HepG2 (cell line): ENCODE measurements at regions not wholly inside any gene's neighbourhood (a gene's known extent, or its start where the extent isn't known, plus 50 kb on each side); places are given as distances from the start of the nearest gene placed in this dataset.

ENCODE experiments used
- ATAC-seq: fragments of 200-7000 bp; cut with Tn5 transposase; 3 replicates; pipeline ENCODE4 v1.9.1; 2020; ENCODE audit warnings: mild to moderate bottlenecking, moderate library complexity
- BruUV-seq: library from RNA; stranded (reverse); fragments of 400-500 nt; replicated peaks from 2 replicates; lab custom pipeline; 2021; lab: Mats Ljungman, UMichigan
- CTCF ChIA-PET: fragments of 300-600 bp; formaldehyde crosslinking; extraction: SDS; loops from one replicate; lab custom pipeline; 2021; ENCODE audit warnings: low total read pairs, inconsistent platforms, low intra/inter-chr PET ratio; lab: Yijun Ruan, JAX
- POLR2A ChIA-PET: fragments of 350-600 bp; sonication (Branson Sonifier 250); formaldehyde crosslinking; loops from one replicate; lab custom pipeline; 2020; ENCODE audit warnings: antibody characterized with exemption, inconsistent platforms; lab: Yijun Ruan, JAX
- DNase-seq: peaks from one replicate; pipeline ENCODE4 v3.0.0-alpha.2; 2015; ENCODE audit warnings: low spot score
- FAIRE-seq: peaks from 3 replicates; lab custom pipeline; 2011; peaks lifted over from hg19 to GRCh38; lab: Jason Lieb, UNC
- H2AFZ ChIP-seq: one replicate; pipeline ENCODE4 v1.6.1; 2011; ENCODE audit warnings: low read length, inconsistent platforms
- H3K27ac ChIP-seq: fragments of 300-600 bp; 3 replicates; pipeline ENCODE4 v1.8.0; 2011; ENCODE audit warnings: mixed run types, mild to moderate bottlenecking, mixed read lengths, low read length, inconsistent platforms; ENCODE audit not compliant: insufficient read depth; ENCODE audit errors: extremely low read length
- H3K27me3 ChIP-seq, 2 experiments: fragments of 200-600 bp in 1 of 2; 2 replicates in 1 of 2; 3 replicates in 1 of 2; pipeline versions ENCODE4 v1.6.0 to v1.8.0; 2011; ENCODE audit warnings: low read length in 2 of 2, mild to moderate bottlenecking in 2 of 2, moderate library complexity in 2 of 2, inconsistent platforms in 1 of 2; ENCODE audit not compliant: insufficient read depth in 2 of 2, control insufficient read depth in 1 of 2
- H3K36me3 ChIP-seq, 2 experiments: fragments of 200-600 bp in 1 of 2; replicated peaks in 1 of 2; 2 replicates in 1 of 2; 3 replicates in 1 of 2; pipeline versions ENCODE4 v1.5.1 to v1.8.0; 2011; ENCODE audit warnings: low read length in 2 of 2, inconsistent platforms in 1 of 2; ENCODE audit not compliant: insufficient read depth in 2 of 2, control insufficient read depth in 1 of 2
- H3K4me1 ChIP-seq: 2 replicates; pipeline ENCODE4 v1.5.1; 2012; ENCODE audit warnings: low read length, inconsistent platforms; ENCODE audit not compliant: insufficient read depth
- H3K4me2 ChIP-seq: 2 replicates; pipeline ENCODE4 v1.6.0; 2011; ENCODE audit warnings: low read depth, low read length, inconsistent platforms
- H3K4me3 ChIP-seq, 3 experiments: fragments of 200-600 bp in 1 of 3; sonication (generic), shearing (Covaris generic) in 1 of 3; replicated peaks in 1 of 3; 2 replicates each; pipeline ENCODE4 v1.5.1; 2011 to 2016; ENCODE audit warnings: low read length in 3 of 3, inconsistent platforms in 2 of 3, low read depth in 2 of 3, mild to moderate bottlenecking in 2 of 3, control low read depth in 1 of 3, mixed read lengths in 1 of 3; ENCODE audit not compliant: insufficient read depth in 1 of 3
- H3K79me2 ChIP-seq: one replicate; pipeline ENCODE4 v1.6.1; 2011; ENCODE audit warnings: low read length, inconsistent platforms; ENCODE audit not compliant: insufficient read depth
- H3K9ac ChIP-seq: 2 replicates; pipeline ENCODE4 v1.6.0; 2011; ENCODE audit warnings: mild to moderate bottlenecking, low read depth, low read length, inconsistent platforms; ENCODE audit not compliant: insufficient read depth
- H3K9me3 ChIP-seq: 2 replicates; pipeline ENCODE4 v1.5.1; 2012; ENCODE audit warnings: mild to moderate bottlenecking, low read length
- H4K20me1 ChIP-seq: 2 replicates; pipeline ENCODE4 v1.6.0; 2011; ENCODE audit warnings: inconsistent platforms, mild to moderate bottlenecking, low read length, moderate library complexity; ENCODE audit not compliant: insufficient read depth
- CENPT ChIP-seq: sonication (generic); formaldehyde crosslinking; IDR thresholded peaks from 2 replicates; pipeline ENCODE4 v1.8.0; 2022; ENCODE audit warnings: low read depth, mild to moderate bottlenecking, moderate library complexity, missing genetic modification reagents
- ELK4 ChIP-seq: sonication (generic); formaldehyde crosslinking; IDR thresholded peaks from 2 replicates; pipeline ENCODE4 v1.9.0; 2021; ENCODE audit warnings: missing genetic modification reagents, borderline replicate concordance
- ETV6 ChIP-seq: sonication (generic); formaldehyde crosslinking; conservative IDR thresholded peaks from 2 replicates; pipeline ENCODE4 v1.4.0; 2020; ENCODE audit warnings: missing genetic modification reagents
- FIP1L1 ChIP-seq: fragments of 200-400 bp; formaldehyde crosslinking; IDR thresholded peaks from 2 replicates; pipeline ENCODE4 v1.6.1; 2018; ENCODE audit warnings: low read depth, mild to moderate bottlenecking, low read length, moderate library complexity, borderline replicate concordance; ENCODE audit not compliant: insufficient read depth
- FOXK2 ChIP-seq: fragments of 450-650 bp; IDR thresholded peaks from 2 replicates; pipeline ENCODE4 v1.6.1; 2016
- KLF9 ChIP-seq: IDR thresholded peaks from 2 replicates; pipeline ENCODE4 v1.6.1; 2016; ENCODE audit warnings: low read depth
- LCORL ChIP-seq, 2 experiments: fragments of 450-650 bp in 1 of 2; sonication (generic) in 1 of 2; formaldehyde crosslinking in 1 of 2; IDR thresholded peaks; 2 replicates each; pipeline versions ENCODE4 v1.5.0 to v1.6.1; 2017 to 2020; ENCODE audit warnings: antibody characterized with exemption in 1 of 2, missing genetic modification reagents in 1 of 2
- MBNL3 ChIP-seq: fragments of 250-450 bp; sonication (Bioruptor Pico); conservative IDR thresholded peaks from 2 replicates; pipeline ENCODE4 v1.8.0; 2022; ENCODE audit warnings: mild to moderate bottlenecking, inconsistent platforms
- NRL ChIP-seq: sonication (generic); formaldehyde crosslinking; IDR thresholded peaks from 2 replicates; pipeline ENCODE4 v1.5.0; 2020; ENCODE audit warnings: missing genetic modification reagents, mild to moderate bottlenecking, moderate library complexity, borderline replicate concordance
- ZBTB4 ChIP-seq: sonication (generic); formaldehyde crosslinking; IDR thresholded peaks from 2 replicates; pipeline ENCODE4 v1.4.0; 2020; ENCODE audit warnings: missing genetic modification reagents, mild to moderate bottlenecking, borderline replicate concordance
- ZMYM3 ChIP-seq: sonication (generic); formaldehyde crosslinking; IDR thresholded peaks from 2 replicates; pipeline ENCODE4 v1.5.1; 2020; ENCODE audit warnings: mild to moderate bottlenecking, missing genetic modification reagents
- ZNF383 ChIP-seq: sonication (generic); formaldehyde crosslinking; IDR thresholded peaks from 2 replicates; pipeline ENCODE4 v1.4.0; 2020; ENCODE audit warnings: missing genetic modification reagents, mild to moderate bottlenecking, borderline replicate concordance
- ZNF577 ChIP-seq: sonication (generic); formaldehyde crosslinking; IDR thresholded peaks from 2 replicates; pipeline ENCODE4 v1.4.0; 2020; ENCODE audit warnings: mild to moderate bottlenecking, low read depth, missing genetic modification reagents, borderline replicate concordance
- ZNF629 ChIP-seq: sonication (generic); formaldehyde crosslinking; conservative IDR thresholded peaks from 2 replicates; pipeline ENCODE4 v1.5.0; 2020; ENCODE audit warnings: missing genetic modification reagents
- WGBS: methylation state at CpG from one replicate; pipeline ENCODE4 v1.1.6; 2017; ENCODE audit warnings: low lambda C conversion rate; 5-methylcytosine and 5-hydroxymethylcytosine counted together
- in situ Hi-C: cut with HindIII; loops from 2 replicates; pipeline ENCODE4 v1.10.0; 2017; ENCODE audit warnings: low pct_unique_long_range_greater_than_20kb; ENCODE audit not compliant: extremely low pct_ligation_motif_present
- intact Hi-C: fragments of 100-400 bp; cut with micrococcal nuclease; formaldehyde crosslinking; loops from one replicate; pipeline ENCODE4 v1.10.0; 2022; ENCODE audit not compliant: unreplicated experiment
- TF ChIP-seq, protein P1 (sequence below): sonication (generic); formaldehyde crosslinking; IDR thresholded peaks from 2 replicates; pipeline ENCODE4 v1.5.0; 2020; ENCODE audit warnings: missing genetic modification reagents

GRCh38 chr10:108090476-108091215 lies 926.1 kb upstream of the SORCS1 start:
- POLR2A ChIA-PET: no interaction called here
- 0% methylated on average over 3 of the region's 3 CpGs for WGBS
- no peak for TF ChIP-seq ZBTB4 (CRISPR knock-in tag)
- TF ChIP-seq KLF9 (CRISPR knock-in tag): no peak
- no peak for TF ChIP-seq FIP1L1
- TF ChIP-seq CENPT: no peak
- TF ChIP-seq FOXK2: no peak
- no peak for TF ChIP-seq ZMYM3 (CRISPR knock-in tag)
- TF ChIP-seq ZNF629 (CRISPR knock-in tag): no peak
- TF ChIP-seq ELK4 (CRISPR knock-in tag): no peak
- no peak for TF ChIP-seq ZNF383 (CRISPR knock-in tag)
- no peak for TF ChIP-seq ZNF577 (CRISPR knock-in tag)
- no peak for TF ChIP-seq ETV6 (CRISPR knock-in tag)
- no peak for TF ChIP-seq MBNL3 (CRISPR knock-in tag)
- TF ChIP-seq, protein P1, sequence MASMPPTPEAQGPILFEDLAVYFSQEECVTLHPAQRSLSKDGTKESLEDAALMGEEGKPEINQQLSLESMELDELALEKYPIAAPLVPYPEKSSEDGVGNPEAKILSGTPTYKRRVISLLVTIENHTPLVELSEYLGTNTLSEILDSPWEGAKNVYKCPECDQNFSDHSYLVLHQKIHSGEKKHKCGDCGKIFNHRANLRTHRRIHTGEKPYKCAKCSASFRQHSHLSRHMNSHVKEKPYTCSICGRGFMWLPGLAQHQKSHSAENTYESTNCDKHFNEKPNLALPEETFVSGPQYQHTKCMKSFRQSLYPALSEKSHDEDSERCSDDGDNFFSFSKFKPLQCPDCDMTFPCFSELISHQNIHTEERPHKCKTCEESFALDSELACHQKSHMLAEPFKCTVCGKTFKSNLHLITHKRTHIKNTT (CRISPR knock-in tag): no peak
- TF ChIP-seq LCORL (IDR thresholded peaks at IDR 0.05): no peak
- no peak for TF ChIP-seq LCORL (CRISPR knock-in tag; IDR thresholded peaks at IDR 0.05)
- no peak for TF ChIP-seq NRL (CRISPR knock-in tag)

More at GRCh38 chr10:108090476-108091215, 926.1 kb upstream of the SORCS1 start:
- H3K27me3 ChIP-seq: no peaks in the 10 kb centered on the region
- intact Hi-C loops: no loop called here
- H3K9ac ChIP-seq: no peak overlapping the region
- CTCF ChIA-PET: no interaction called here
- no peaks in the 10 kb centered on the region for H4K20me1 ChIP-seq
- FAIRE-seq (no peak), DNase-seq (no peak), ATAC-seq (no peak)
- no peak overlapping the region for H2AFZ ChIP-seq
- no peaks in the 10 kb centered on the region for H3K36me3 ChIP-seq
- H3K79me2 ChIP-seq: no peaks in the 10 kb centered on the region
- in situ Hi-C loops: no loop called here
- no TSS peak for BruUV-seq
- H3K4me3 ChIP-seq: no peak overlapping the region
- H3K9me3 ChIP-seq: peaks cover 68% of the 10 kb centered on the region
- H3K4me2 ChIP-seq: no peak overlapping the region
- no peak overlapping the region for H3K27ac ChIP-seq
- H3K4me1 ChIP-seq: no peaks in the 10 kb centered on the region
